ENCODE measurements at regions not wholly inside any gene's neighbourhood (a gene's known extent, or its start where the extent isn't known, plus 50 kb on each side); places are given as distances from the start of the nearest gene placed in this dataset.

- ATAC-seq (no peak), DNase-seq (ENCODE audit: low spot score) (no peak)
- intact Hi-C loops (cut with DNase I): no loop called here
These were observed 148.8 kb downstream of the INO80D start for GRCh38 chr2:205937211-205937610.

GRCh38 chr2:205936446-205936845 lies 149.5 kb downstream of the INO80D start:
- ATAC-seq (peak; percentile 35), DNase-seq (ENCODE audit: low spot score) (no peak)
- intact Hi-C loops (cut with DNase I): no loop called here

- intact Hi-C loops (cut with DNase I): no loop called here
- DNase-seq (ENCODE audit: low spot score) (no peak), ATAC-seq (no peak)
These were observed 151.5 kb downstream of the INO80D start for GRCh38 chr2:205934443-205934842.

- DNase-seq (ENCODE audit: low spot score): no peak
- no peak for ATAC-seq
- intact Hi-C loops (cut with DNase I): no loop called here
These were observed 153.1 kb downstream of the INO80D start for GRCh38 chr2:205932861-205933260.

GRCh38 chr2:205931388-205931787 lies 154.6 kb downstream of the INO80D start:
- intact Hi-C loops (cut with DNase I): no loop called here
- ATAC-seq: no peak

GRCh38 chr2:205930209-205930608 lies 155.8 kb downstream of the INO80D start:
- intact Hi-C loops (cut with DNase I): no loop called here
- ATAC-seq: no peak
- no peak for DNase-seq (ENCODE audit: low spot score)

More at GRCh38 chr2:205931388-205931787, 154.6 kb downstream of the INO80D start:
- DNase-seq (ENCODE audit: low spot score): no peak

GRCh38 chr2:205929246-205929942 lies 156.6 kb downstream of the INO80D start:
- DNase-seq (ENCODE audit: low spot score) (no peak), ATAC-seq (no peak)
- intact Hi-C loops (cut with DNase I): no loop called here

GRCh38 chr2:205925373-205926337 lies 160.3 kb downstream of the INO80D start:
- peak; percentile 95 for ATAC-seq
- DNase-seq (ENCODE audit: low spot score): peak; percentile 90
- intact Hi-C loops (cut with DNase I): no loop called here

GRCh38 chr2:205924676-205925075 lies 161.3 kb downstream of the INO80D start:
- DNase-seq (ENCODE audit: low spot score): no peak
- ATAC-seq: peak; percentile 29
- intact Hi-C loops (cut with DNase I): no loop called here

- intact Hi-C loops (cut with DNase I): no loop called here
- no peak for DNase-seq (ENCODE audit: low spot score)
- no peak for ATAC-seq
These were observed 170.8 kb downstream of the INO80D start for GRCh38 chr2:205915130-205915524.

GRCh38 chr2:205914213-205915129 lies 171.5 kb downstream of the INO80D start:
- DNase-seq (ENCODE audit: low spot score) (no peak), ATAC-seq (peak; percentile 35)
- intact Hi-C loops (cut with DNase I): no loop called here

- DNase-seq (ENCODE audit: low spot score) (no peak), ATAC-seq (no peak)
- intact Hi-C loops (cut with DNase I): no loop called here
These were observed 172.3 kb downstream of the INO80D start for GRCh38 chr2:205913668-205914067.

- no peak for DNase-seq (ENCODE audit: low spot score)
- ATAC-seq: no peak
- intact Hi-C loops (cut with DNase I): no loop called here
These were observed 174.7 kb downstream of the INO80D start for GRCh38 chr2:205911306-205911705.

GRCh38 chr2:205909184-205909572 lies 176.8 kb downstream of the INO80D start:
- ATAC-seq (no peak), DNase-seq (ENCODE audit: low spot score) (no peak)
- intact Hi-C loops (cut with DNase I): no loop called here

GRCh38 chr2:205908212-205909183 lies 177.5 kb downstream of the INO80D start:
- intact Hi-C loops (cut with DNase I): no loop called here
- ATAC-seq (no peak), DNase-seq (ENCODE audit: low spot score) (no peak)

GRCh38 chr2:205906419-205906818 lies 179.6 kb downstream of the INO80D start:
- intact Hi-C loops (cut with DNase I): no loop called here

GRCh38 chr2:205905576-205905975 lies 180.4 kb downstream of the INO80D start:
- ATAC-seq: no peak
- no peak for DNase-seq (ENCODE audit: low spot score)
- intact Hi-C loops (cut with DNase I): no loop called here

More at GRCh38 chr2:205906419-205906818, 179.6 kb downstream of the INO80D start:
- DNase-seq (ENCODE audit: low spot score): no peak
- no peak for ATAC-seq

GRCh38 chr2:205904873-205905272 lies 181.1 kb downstream of the INO80D start:
- intact Hi-C loops (cut with DNase I): no loop called here
- DNase-seq (ENCODE audit: low spot score): no peak
- no peak for ATAC-seq
